ENCODE measurements at regions not wholly inside any gene's neighbourhood (a gene's known extent, or its start where the extent isn't known, plus 50 kb on each side); places are given as distances from the start of the nearest gene placed in this dataset.

DNA sequence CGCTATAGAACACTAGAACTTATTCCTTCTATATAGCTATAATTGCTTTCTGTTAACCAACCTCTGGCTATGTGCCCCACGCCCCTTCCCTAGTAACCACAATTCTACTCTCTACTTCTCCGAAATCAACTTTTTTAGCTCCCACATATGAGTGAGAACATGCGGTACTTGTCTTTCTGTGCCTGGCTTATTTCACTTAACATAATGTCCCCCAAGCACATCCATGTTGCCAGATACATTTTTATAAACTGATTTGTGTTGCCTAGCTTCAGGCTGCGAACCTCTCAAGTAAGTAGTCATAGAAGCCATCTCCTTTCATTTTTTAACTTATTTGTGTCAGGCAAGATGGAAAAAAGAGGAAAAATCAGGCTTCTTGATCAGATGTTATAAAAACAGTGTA, 249.5 kb downstream of the TMEM167A start:
- in situ Hi-C loops (cut with MboI; ENCODE audit: low pct_ligation_motif_present in 1 of 4, low pct_unique_long_range_greater_than_20kb in 1 of 4, low sequenced_read_pairs in 3 of 4) (no loop called here), intact Hi-C loops (cut with DNase I; ENCODE audit: low total_unique reads) (no loop called here)
- TF ChIP-seq, protein P1, sequence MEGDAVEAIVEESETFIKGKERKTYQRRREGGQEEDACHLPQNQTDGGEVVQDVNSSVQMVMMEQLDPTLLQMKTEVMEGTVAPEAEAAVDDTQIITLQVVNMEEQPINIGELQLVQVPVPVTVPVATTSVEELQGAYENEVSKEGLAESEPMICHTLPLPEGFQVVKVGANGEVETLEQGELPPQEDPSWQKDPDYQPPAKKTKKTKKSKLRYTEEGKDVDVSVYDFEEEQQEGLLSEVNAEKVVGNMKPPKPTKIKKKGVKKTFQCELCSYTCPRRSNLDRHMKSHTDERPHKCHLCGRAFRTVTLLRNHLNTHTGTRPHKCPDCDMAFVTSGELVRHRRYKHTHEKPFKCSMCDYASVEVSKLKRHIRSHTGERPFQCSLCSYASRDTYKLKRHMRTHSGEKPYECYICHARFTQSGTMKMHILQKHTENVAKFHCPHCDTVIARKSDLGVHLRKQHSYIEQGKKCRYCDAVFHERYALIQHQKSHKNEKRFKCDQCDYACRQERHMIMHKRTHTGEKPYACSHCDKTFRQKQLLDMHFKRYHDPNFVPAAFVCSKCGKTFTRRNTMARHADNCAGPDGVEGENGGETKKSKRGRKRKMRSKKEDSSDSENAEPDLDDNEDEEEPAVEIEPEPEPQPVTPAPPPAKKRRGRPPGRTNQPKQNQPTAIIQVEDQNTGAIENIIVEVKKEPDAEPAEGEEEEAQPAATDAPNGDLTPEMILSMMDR (IDR thresholded peaks at IDR 0.05), result no peak
- no peak for TF ChIP-seq POLR2AphosphoS5 (IDR thresholded peaks at IDR 0.05)
- TF ChIP-seq EP300 (IDR thresholded peaks at IDR 0.05; ENCODE audit: low read depth), result no peak
- Histone ChIP-seq H3K4me3 (no peak overlapping the region), H3K9me3 (no peaks in the 10 kb centered on the region), H3K4me1 (no peaks in the 10 kb centered on the region), H3K27ac (no peak overlapping the region), H3K27me3 (no peaks in the 10 kb centered on the region), H3K36me3 (no peaks in the 10 kb centered on the region)
- no peak for DNase-seq
- WGBS, 2 donors (ENCODE audit: low coverage in 1 of 2), result 63 to 83% methylated on average over 5 of the region's 5 CpGs

DNA sequence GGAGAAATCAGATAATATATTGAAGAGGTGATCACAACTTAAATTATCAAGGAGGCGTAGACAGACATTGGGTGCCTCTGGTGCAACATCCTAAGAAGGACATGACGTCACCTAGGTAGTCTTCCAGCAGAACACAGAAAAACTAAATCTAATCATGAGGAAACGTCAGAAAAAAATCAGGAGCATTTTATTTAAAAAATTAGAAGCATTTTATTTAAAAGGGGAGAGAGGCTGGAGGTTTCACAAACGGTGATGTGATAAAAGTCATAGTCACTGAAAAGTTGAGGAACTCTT, 254.6 kb downstream of the TMEM167A start:
- Histone ChIP-seq H3K27ac (no peak overlapping the region), H3K27me3 (no peaks in the 10 kb centered on the region), H3K9me3 (no peaks in the 10 kb centered on the region), H3K36me3 (no peaks in the 10 kb centered on the region), H3K4me3 (no peak overlapping the region), H3K4me1 (no peaks in the 10 kb centered on the region)
- in situ Hi-C loops (cut with MboI; ENCODE audit: low pct_ligation_motif_present in 1 of 4, low pct_unique_long_range_greater_than_20kb in 1 of 4, low sequenced_read_pairs in 3 of 4), result no loop called here
- TF ChIP-seq, protein P1 (IDR thresholded peaks at IDR 0.05), result no peak
- no peak for TF ChIP-seq POLR2A (IDR thresholded peaks at IDR 0.05)
- TF ChIP-seq EP300 (IDR thresholded peaks at IDR 0.05; ENCODE audit: low read depth), result no peak
- TF ChIP-seq POLR2AphosphoS5 (IDR thresholded peaks at IDR 0.05), result no peak
- WGBS, 2 donors (ENCODE audit: low coverage in 1 of 2), result 81 to 98% methylated on average over 4 of the region's 4 CpGs
- intact Hi-C loops (cut with DNase I; ENCODE audit: low total_unique reads), result no loop called here
- no peak for DNase-seq

DNA sequence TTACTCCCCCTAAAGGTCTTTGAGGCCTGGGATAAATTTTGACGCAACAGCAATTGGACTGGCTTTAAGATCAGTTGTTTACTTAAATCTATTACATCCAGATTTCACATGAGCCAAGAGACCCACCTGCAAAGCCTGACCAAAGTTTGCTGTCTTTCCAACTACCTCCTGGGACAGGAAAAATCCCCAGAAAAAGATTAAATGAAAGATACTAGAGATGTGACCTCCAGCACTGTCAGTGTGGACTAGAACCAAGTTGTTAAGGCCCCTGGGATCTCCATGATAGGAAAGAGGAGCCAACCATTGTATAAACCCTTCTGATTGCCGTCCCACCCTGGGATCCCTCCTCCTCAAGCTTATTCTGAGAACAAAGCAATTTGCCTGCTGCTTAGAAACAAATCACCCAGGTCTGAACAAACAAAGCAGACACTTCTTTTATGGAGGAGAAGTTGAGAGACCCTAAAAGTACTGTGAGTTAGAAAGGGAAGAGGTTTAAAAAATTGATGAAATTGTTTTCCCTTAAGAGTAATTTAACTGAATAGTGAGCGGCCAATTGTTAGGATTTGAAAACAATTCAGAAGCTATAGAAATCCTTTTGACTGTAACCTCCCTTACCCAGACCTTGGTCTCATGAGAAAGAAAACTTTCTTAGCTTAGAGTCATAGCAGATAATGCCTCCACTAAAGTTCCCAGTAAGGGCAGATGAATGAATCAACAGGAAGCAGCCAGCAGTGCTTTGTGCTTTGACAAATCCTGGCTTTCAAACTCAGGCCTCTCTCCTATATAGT, 255.2 kb downstream of the TMEM167A start:
- intact Hi-C loops (cut with DNase I; ENCODE audit: low total_unique reads) (no loop called here), in situ Hi-C loops (cut with MboI; ENCODE audit: low pct_ligation_motif_present in 1 of 4, low pct_unique_long_range_greater_than_20kb in 1 of 4, low sequenced_read_pairs in 3 of 4) (no loop called here)
- Histone ChIP-seq H3K4me1 (no peaks in the 10 kb centered on the region), H3K4me3 (no peak overlapping the region), H3K27me3 (no peaks in the 10 kb centered on the region), H3K36me3 (no peaks in the 10 kb centered on the region), H3K27ac (no peak overlapping the region), H3K9me3 (no peaks in the 10 kb centered on the region)
- 59 to 71% methylated on average over 1 to 3 of the region's 3 CpGs for WGBS, 2 donors (ENCODE audit: low coverage in 1 of 2)
- no peak for TF ChIP-seq POLR2AphosphoS5 (IDR thresholded peaks at IDR 0.05)
- no peak for TF ChIP-seq POLR2A (IDR thresholded peaks at IDR 0.05)
- TF ChIP-seq, protein P1 (IDR thresholded peaks at IDR 0.05), result no peak
- TF ChIP-seq EP300 (IDR thresholded peaks at IDR 0.05; ENCODE audit: low read depth), result no peak
- no peak for DNase-seq

DNA sequence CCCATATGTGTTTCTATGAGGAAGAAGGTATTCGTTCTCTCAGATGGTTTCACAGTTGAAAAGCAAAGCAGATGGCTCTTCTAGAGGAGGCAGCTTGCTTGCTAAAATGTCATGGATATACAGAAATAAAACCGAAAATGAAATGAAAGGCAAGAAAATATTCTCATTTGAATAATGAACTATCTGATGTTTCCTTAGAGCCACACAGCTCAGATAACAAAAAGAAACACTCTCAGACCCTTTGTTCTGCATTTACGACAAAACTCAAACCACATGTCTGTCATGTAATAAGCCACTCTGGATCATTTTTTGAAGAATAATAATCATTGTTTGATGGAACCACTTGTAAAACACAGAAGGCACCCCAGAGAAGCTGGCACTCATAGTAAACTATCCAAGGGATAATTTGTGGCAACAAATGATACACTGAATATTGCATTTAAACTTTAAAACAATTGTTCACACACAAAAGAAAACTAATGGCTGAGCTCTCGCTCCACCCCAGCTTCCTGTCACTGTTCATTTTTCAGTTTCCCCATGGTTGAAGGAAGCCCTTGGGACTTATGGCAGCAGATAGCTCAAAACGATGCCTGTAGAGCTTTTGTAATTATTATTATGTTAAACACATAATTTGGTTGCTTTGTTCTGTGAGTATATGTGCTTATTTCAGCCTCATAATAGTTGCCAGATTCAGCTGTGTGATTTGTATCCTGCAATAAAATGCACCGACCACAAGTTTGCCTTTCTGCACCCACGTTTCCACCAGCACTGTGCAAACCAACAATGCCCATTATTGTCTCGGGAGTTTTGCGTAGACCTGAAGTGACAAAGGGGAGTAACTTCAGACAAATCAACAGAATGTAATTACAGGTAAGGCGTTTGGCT, 256.0 kb downstream of the TMEM167A start:
- TF ChIP-seq EP300 (IDR thresholded peaks at IDR 0.05; ENCODE audit: low read depth) (no peak), POLR2AphosphoS5 (IDR thresholded peaks at IDR 0.05) (no peak), POLR2A (IDR thresholded peaks at IDR 0.05) (no peak)
- TF ChIP-seq, protein P1 (IDR thresholded peaks at IDR 0.05), result no peak
- DNase-seq, result no peak
- H3K4me3 ChIP-seq, result no peak overlapping the region
- in situ Hi-C loops (cut with MboI; ENCODE audit: low pct_ligation_motif_present in 1 of 4, low pct_unique_long_range_greater_than_20kb in 1 of 4, low sequenced_read_pairs in 3 of 4) (no loop called here), intact Hi-C loops (cut with DNase I; ENCODE audit: low total_unique reads) (no loop called here)
- 43 to 49% methylated on average over 6 to 10 of the region's 10 CpGs for WGBS, 2 donors (ENCODE audit: low coverage in 1 of 2)
- H3K4me1 ChIP-seq, result no peaks in the 10 kb centered on the region
- no peaks in the 10 kb centered on the region for H3K9me3 ChIP-seq
- no peaks in the 10 kb centered on the region for H3K36me3 ChIP-seq
- H3K27ac ChIP-seq, result peak overlapping the region in 1 of 4 donors; percentile 32
- H3K27me3 ChIP-seq, result no peaks in the 10 kb centered on the region

Data from transverse colon (tissue), 4 donors.